SK-N-SH (cell line): ENCODE measurements at regions not wholly inside any gene's neighbourhood (a gene's known extent, or its start where the extent isn't known, plus 50 kb on each side); places are given as distances from the start of the nearest gene placed in this dataset.

Source experiments
- CTCF ChIA-PET: fragments of 300-600, 350-600 bp; formaldehyde crosslinking; extraction: SDS; loops from one replicate; lab custom pipeline; 2021; lab: Yijun Ruan, JAX
- POLR2A ChIA-PET: fragments of 350-600 bp; sonication (Branson Sonifier 250); formaldehyde crosslinking; extraction: SDS; loops from one replicate; lab custom pipeline; 2020; ENCODE audit warnings: antibody characterized with exemption, inconsistent platforms; lab: Yijun Ruan, JAX
- DNase-seq: peaks from one replicate; pipeline ENCODE4 v3.0.0; 2012
- H2AFZ ChIP-seq: fragments of 200-600 bp; sonication (generic); 2 replicates; pipeline ENCODE4 v1.8.1; 2016; ENCODE audit warnings: antibody characterized with exemption, mild to moderate bottlenecking, low read depth
- H3F3A ChIP-seq: fragments of 200-600 bp; sonication (generic); replicated peaks from 2 replicates; pipeline ENCODE3; 2016; ENCODE audit warnings: antibody characterized with exemption, mild to moderate bottlenecking; ENCODE audit not compliant: insufficient read depth
- H3K27ac ChIP-seq, 2 experiments: fragments of 200-500 bp in 1 of 2; fragments of 200-600 bp in 1 of 2; sonication (Bioruptor generic) in 1 of 2; sonication (generic), shearing (Covaris generic) in 1 of 2; 2 replicates each; pipeline versions ENCODE4 v1.5.1 to v1.6.1; 2014 to 2016; ENCODE audit warnings: low read depth in 2 of 2, inconsistent platforms in 1 of 2, low read length in 1 of 2, mild to moderate bottlenecking in 1 of 2, mixed read lengths in 1 of 2
- H3K27me3 ChIP-seq: fragments of 200-600 bp; sonication (generic), shearing (Covaris generic); 2 replicates; pipeline ENCODE4 v1.6.1; 2016; ENCODE audit warnings: mixed run types; ENCODE audit not compliant: insufficient read depth
- H3K36me3 ChIP-seq, 2 experiments: fragments of 200-500 bp in 1 of 2; fragments of 200-600 bp in 1 of 2; sonication (Bioruptor generic) in 1 of 2; sonication (generic) in 1 of 2; replicated peaks in 1 of 2; 2 replicates each; pipeline versions ENCODE3 to v1.5.1; 2014 to 2016; ENCODE audit warnings: low read length in 1 of 2, mild to moderate bottlenecking in 1 of 2; ENCODE audit not compliant: insufficient read depth in 2 of 2, control insufficient read depth in 1 of 2
- H3K4me1 ChIP-seq, 2 experiments: fragments of 200-500 bp in 1 of 2; fragments of 200-600 bp in 1 of 2; sonication (Bioruptor generic) in 1 of 2; sonication (generic), shearing (Covaris generic) in 1 of 2; 2 replicates each; pipeline versions ENCODE4 v1.5.1 to v1.6.1; 2014 to 2016; ENCODE audit warnings: low read depth in 1 of 2, low read length in 1 of 2, mixed run types in 1 of 2; ENCODE audit not compliant: insufficient read depth in 2 of 2, control insufficient read depth in 1 of 2
- H3K4me2 ChIP-seq: fragments of 200-600 bp; sonication (generic), shearing (Covaris generic); 2 replicates; pipeline ENCODE4 v1.6.1; 2017; ENCODE audit warnings: mixed run types
- H3K4me3 ChIP-seq, 2 experiments: fragments of 200-500 bp in 1 of 2; fragments of 200-600 bp in 1 of 2; sonication (Bioruptor generic) in 1 of 2; sonication (generic), shearing (Covaris generic) in 1 of 2; 2 replicates each; pipeline versions ENCODE4 v1.5.1 to v1.8.1; 2014 to 2016; ENCODE audit warnings: low read depth in 2 of 2, inconsistent platforms in 1 of 2, low read length in 1 of 2, mild to moderate bottlenecking in 1 of 2, mixed read lengths in 1 of 2, moderate library complexity in 1 of 2
- H3K79me2 ChIP-seq: fragments of 200-600 bp; sonication (generic); 2 replicates; pipeline ENCODE4 v1.8.1; 2017; ENCODE audit warnings: mild to moderate bottlenecking; ENCODE audit not compliant: insufficient read depth
- H3K9ac ChIP-seq: fragments of 200-600 bp; sonication (generic); 2 replicates; pipeline ENCODE4 v1.6.1; 2017; ENCODE audit warnings: mixed run types
- H3K9me2 ChIP-seq: fragments of 200-600 bp; sonication (generic); 2 replicates; pipeline ENCODE4 v1.6.1; 2017; ENCODE audit warnings: mixed run types
- H3K9me3 ChIP-seq: fragments of 200-600 bp; sonication (generic); 2 replicates; pipeline ENCODE4 v1.6.1; 2017; ENCODE audit warnings: mixed run types, mild to moderate bottlenecking, moderate library complexity
- H4K20me1 ChIP-seq: fragments of 200-600 bp; sonication (generic); 2 replicates; pipeline ENCODE4 v1.6.1; 2017; ENCODE audit warnings: mild to moderate bottlenecking, mixed run types; ENCODE audit not compliant: insufficient read depth
- CHD2 ChIP-seq: fragments of 150-350 bp; IDR thresholded peaks from 2 replicates; pipeline ENCODE4 v1.6.1; 2018; ENCODE audit warnings: low read length; ENCODE audit not compliant: partially characterized antibody
- EP300 ChIP-seq, 2 experiments: IDR thresholded peaks; 2 replicates each; pipeline versions ENCODE4 v1.4.0 to v1.6.1; 2012; ENCODE audit warnings: borderline replicate concordance in 1 of 2, low read depth in 1 of 2, low read length in 1 of 2
- FOXJ3 ChIP-seq: sonication (generic); formaldehyde crosslinking; IDR thresholded peaks from 2 replicates; pipeline ENCODE4 v1.5.1; 2020; ENCODE audit warnings: mild to moderate bottlenecking, missing genetic modification reagents
- JUND ChIP-seq: IDR thresholded peaks from 2 replicates; pipeline ENCODE4 v1.4.0; 2012
- MXI1 ChIP-seq: IDR thresholded peaks from 2 replicates; pipeline ENCODE4 v1.6.1; 2012; ENCODE audit warnings: mild to moderate bottlenecking, low read depth, low read length, improper control_type of control experiment
- NRF1 ChIP-seq: IDR thresholded peaks from 2 replicates; pipeline ENCODE4 v1.6.1; 2012; ENCODE audit warnings: low read depth, mild to moderate bottlenecking, low read length
- POLR2AphosphoS5 ChIP-seq: IDR thresholded peaks from 2 replicates; pipeline ENCODE4 v1.6.1; 2012; ENCODE audit warnings: low read depth, low read length
- RCOR1 ChIP-seq: fragments of 150-350 bp; IDR thresholded peaks from 2 replicates; pipeline ENCODE4 v1.6.1; 2017; ENCODE audit warnings: antibody characterized with exemption, low read length
- RXRA ChIP-seq: IDR thresholded peaks from 2 replicates; pipeline ENCODE4 v1.4.0; 2012; ENCODE audit warnings: low read depth, mild to moderate bottlenecking, borderline replicate concordance
- TAF1 ChIP-seq: IDR thresholded peaks from 2 replicates; pipeline ENCODE4 v1.6.1; 2012; ENCODE audit warnings: low read depth, mild to moderate bottlenecking, low read length, moderate library complexity, borderline replicate concordance
- ZBTB33 ChIP-seq: IDR thresholded peaks from 2 replicates; pipeline ENCODE4 v1.4.0; 2012; ENCODE audit warnings: low read depth, borderline replicate concordance
- WGBS: methylation state at CpG from one replicate; pipeline ENCODE4 v1.1.6; 2017; ENCODE audit warnings: low lambda C conversion rate; 5-methylcytosine and 5-hydroxymethylcytosine counted together
- TF ChIP-seq, protein P1 (sequence below): IDR thresholded peaks from 2 replicates; pipeline ENCODE4; 2012

DNA sequence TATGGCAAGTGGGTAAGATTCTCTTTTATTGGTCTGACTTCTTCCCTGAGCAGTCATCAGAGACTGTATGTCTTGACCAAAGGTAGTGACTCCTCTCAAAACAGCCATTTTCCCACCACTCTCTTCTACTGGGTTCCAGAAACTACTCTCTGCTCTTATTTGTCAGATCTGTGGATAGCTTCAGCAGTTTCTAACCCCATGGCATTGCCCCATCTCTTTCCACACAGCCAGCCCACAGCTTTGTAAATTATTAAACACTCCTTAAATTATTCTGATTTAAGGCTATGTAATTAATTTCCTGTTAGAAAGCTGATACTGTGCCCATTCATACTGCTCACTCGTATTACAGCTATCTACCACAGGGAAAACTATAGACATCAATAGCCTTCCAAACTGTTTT is 138.4 kb upstream of the CNR1 start:
- Histone ChIP-seq H3K4me2 (no peak overlapping the region), H3K4me3 (no peak overlapping the region), H4K20me1 (no peaks in the 10 kb centered on the region), H3K27me3 (no peaks in the 10 kb centered on the region), H3F3A (no peaks in the 10 kb centered on the region), H3K9me2 (no peaks in the 10 kb centered on the region), H3K27ac (no peak overlapping the region), H3K36me3 (no peaks in the 10 kb centered on the region), H3K79me2 (no peaks in the 10 kb centered on the region), H3K9me3 (0 out of 2 replicates have a peak, but pooled peaks cover 3% of the 10 kb centered on the region), H3K9ac (no peak overlapping the region), H2AFZ (no peak overlapping the region), H3K4me1 (no peaks in the 10 kb centered on the region)
- POLR2A ChIA-PET: no interaction called here
- CTCF ChIA-PET: no interaction called here
- TF ChIP-seq, protein P1, sequence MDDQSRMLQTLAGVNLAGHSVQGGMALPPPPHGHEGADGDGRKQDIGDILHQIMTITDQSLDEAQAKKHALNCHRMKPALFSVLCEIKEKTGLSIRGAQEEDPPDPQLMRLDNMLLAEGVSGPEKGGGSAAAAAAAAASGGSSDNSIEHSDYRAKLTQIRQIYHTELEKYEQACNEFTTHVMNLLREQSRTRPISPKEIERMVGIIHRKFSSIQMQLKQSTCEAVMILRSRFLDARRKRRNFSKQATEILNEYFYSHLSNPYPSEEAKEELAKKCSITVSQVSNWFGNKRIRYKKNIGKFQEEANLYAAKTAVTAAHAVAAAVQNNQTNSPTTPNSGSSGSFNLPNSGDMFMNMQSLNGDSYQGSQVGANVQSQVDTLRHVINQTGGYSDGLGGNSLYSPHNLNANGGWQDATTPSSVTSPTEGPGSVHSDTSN: no peak
- TF ChIP-seq JUND (no peak), RXRA (no peak), CHD2 (no peak), RCOR1 (no peak), POLR2AphosphoS5 (no peak)
- DNase-seq: no peak
- WGBS: 31% methylated on average over 1 of the region's 1 CpG

DNA sequence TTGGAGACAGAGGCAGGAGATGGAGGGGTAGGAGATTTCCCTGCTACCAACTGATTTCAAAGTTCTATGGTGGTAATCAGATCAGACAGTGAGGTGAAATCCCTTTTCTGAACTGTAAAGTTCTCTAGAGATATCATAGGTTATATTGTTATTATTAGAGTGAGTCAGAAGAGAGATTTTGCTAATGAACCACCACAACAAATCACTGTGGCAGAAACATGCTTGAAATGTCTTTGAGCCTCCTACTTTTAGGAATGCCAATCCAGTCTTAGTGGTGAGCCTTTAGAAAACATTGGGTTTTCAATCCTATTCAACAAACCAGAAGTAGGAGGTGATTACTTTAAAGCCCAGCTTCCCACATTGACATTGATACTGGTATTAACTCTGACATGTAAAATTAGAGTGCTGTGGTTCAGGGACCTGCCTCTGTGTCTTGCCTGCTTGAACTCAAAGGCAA is 136.7 kb upstream of the CNR1 start:
- 0 out of 2 replicates have a peak, but pooled peaks cover 3% of the 10 kb centered on the region for H3K9me3 ChIP-seq
- no peaks in the 10 kb centered on the region for H4K20me1 ChIP-seq
- H3K27me3 ChIP-seq: no peaks in the 10 kb centered on the region
- TF ChIP-seq ZBTB33 (no peak), MXI1 (no peak), EP300 (IDR thresholded peaks at IDR 0.05; ENCODE audit: borderline replicate concordance in 1 of 2, low read depth in 1 of 2, low read length in 1 of 2) (no peak), FOXJ3 (CRISPR knock-in tag) (no peak), TAF1 (no peak), NRF1 (no peak), RXRA (no peak)
- no peaks in the 10 kb centered on the region for H3K36me3 ChIP-seq
- no peaks in the 10 kb centered on the region for H3K4me1 ChIP-seq
- H3K4me2 ChIP-seq: no peak overlapping the region
- no peaks in the 10 kb centered on the region for H3K79me2 ChIP-seq
- ChIA-PET CTCF (no interaction called here), POLR2A (no interaction called here)
- DNase-seq: no peak
- no peaks in the 10 kb centered on the region for H3F3A ChIP-seq
- H3K9me2 ChIP-seq: no peaks in the 10 kb centered on the region
- no peak overlapping the region for H3K27ac ChIP-seq
- no peak overlapping the region for H3K9ac ChIP-seq
- no peak overlapping the region for H2AFZ ChIP-seq
- H3K4me3 ChIP-seq: no peak overlapping the region
